GM12878 (cell line): ENCODE measurements at regions not wholly inside any gene's neighbourhood (a gene's known extent, or its start where the extent isn't known, plus 50 kb on each side); places are given as distances from the start of the nearest gene placed in this dataset.

Experiments used
- ATAC-seq: fragments of 200-7000 bp; cut with Tn5 transposase; 3 replicates; pipeline ENCODE4 v1.9.1; 2020; ENCODE audit warnings: mild to moderate bottlenecking, moderate library complexity
- BruUV-seq: library from RNA; stranded (reverse); fragments of 400-500 nt; replicated peaks from 2 replicates; lab custom pipeline; 2021; lab: Mats Ljungman, UMichigan
- CTCF ChIA-PET: fragments of 300-600 bp; sonication (Branson Sonifier 250); formaldehyde crosslinking; extraction: SDS; loops from one replicate; lab custom pipeline; 2021; ENCODE audit warnings: inconsistent platforms; lab: Yijun Ruan, JAX
- POLR2A ChIA-PET: fragments of 350-600 bp; formaldehyde crosslinking; extraction: SDS; loops from one replicate; lab custom pipeline; 2021; ENCODE audit warnings: inconsistent platforms; lab: Charles Lee
- RAD21 ChIA-PET: fragments of 300-600 bp; sonication (Branson Sonifier 250); formaldehyde crosslinking; loops from one replicate; lab custom pipeline; 2023; ENCODE audit warnings: antibody characterized with exemption; ENCODE audit not compliant: unreplicated experiment; lab: Charles Lee
- SMC1A ChIA-PET: fragments of 300-600 bp; sonication (Branson Sonifier 250); formaldehyde crosslinking; loops from one replicate; lab custom pipeline; 2023; ENCODE audit not compliant: unreplicated experiment, uncharacterized antibody; lab: Charles Lee
- DNase-seq: peaks from one replicate; pipeline ENCODE4 v3.0.0-alpha.2; 2011; ENCODE audit warnings: low read depth, low spot score
- FAIRE-seq: peaks from 3 replicates; lab custom pipeline; 2011; peaks lifted over from hg19 to GRCh38; lab: Jason Lieb, UNC
- H2AFZ ChIP-seq: 2 replicates; pipeline ENCODE4 v1.6.0; 2011; ENCODE audit warnings: low read depth, low read length, control low read depth; ENCODE audit not compliant: control insufficient read depth
- H3K27ac ChIP-seq: 2 replicates; pipeline ENCODE4 v1.5.1; 2011; ENCODE audit warnings: control low read depth; ENCODE audit not compliant: control insufficient read depth, insufficient read depth
- H3K27me3 ChIP-seq, 2 experiments: replicated peaks in 1 of 2; 2 replicates each; pipeline versions ENCODE4 v1.6.0 to v1.6.1; 2011; ENCODE audit warnings: low read length in 1 of 2; ENCODE audit not compliant: control insufficient read depth in 2 of 2, insufficient read depth in 2 of 2
- H3K36me3 ChIP-seq, 2 experiments: 2 replicates each; pipeline ENCODE4 v1.5.1; 2011; ENCODE audit warnings: low read length in 1 of 2; ENCODE audit not compliant: control insufficient read depth in 2 of 2, insufficient read depth in 2 of 2
- H3K4me1 ChIP-seq: 2 replicates; pipeline ENCODE4 v1.6.1; 2011; ENCODE audit warnings: mild to moderate bottlenecking, low read length, moderate library complexity, mixed read lengths; ENCODE audit not compliant: control insufficient read depth, insufficient read depth
- H3K4me2 ChIP-seq: 2 replicates; pipeline ENCODE4 v1.6.0; 2011; ENCODE audit warnings: control low read depth; ENCODE audit not compliant: control insufficient read depth, insufficient read depth
- H3K4me3 ChIP-seq: fragments of 200-600 bp; sonication (generic); 2 replicates; pipeline ENCODE4 v1.5.1; 2016
- H3K79me2 ChIP-seq: 2 replicates; pipeline ENCODE4 v1.6.0; 2011; ENCODE audit warnings: low read length; ENCODE audit not compliant: control insufficient read depth, insufficient read depth
- H3K9ac ChIP-seq: 2 replicates; pipeline ENCODE4 v1.8.0; 2011; ENCODE audit warnings: low read length, control low read depth, mixed read lengths; ENCODE audit not compliant: control insufficient read depth, insufficient read depth
- H3K9me3 ChIP-seq: replicated peaks from 3 replicates; pipeline ENCODE4 v1.5.1; 2011; ENCODE audit warnings: mild to moderate bottlenecking, low read length; ENCODE audit not compliant: control insufficient read depth, insufficient read depth
- H4K20me1 ChIP-seq: 2 replicates; pipeline ENCODE4 v1.6.0; 2011; ENCODE audit not compliant: control insufficient read depth, insufficient read depth
- BHLHE40 ChIP-seq, 2 experiments: fragments of 450-650 bp in 1 of 2; IDR thresholded peaks; 2 replicates each; pipeline ENCODE4 v1.6.1; 2011 to 2017; ENCODE audit warnings: low read depth in 2 of 2, borderline replicate concordance in 1 of 2, improper control_type of control experiment in 1 of 2, low read length in 1 of 2, mild to moderate bottlenecking in 1 of 2
- NFXL1 ChIP-seq: fragments of 450-650 bp; IDR thresholded peaks from 2 replicates; pipeline ENCODE4 v1.6.1; 2017; ENCODE audit warnings: antibody characterized with exemption, mild to moderate bottlenecking, borderline replicate concordance
- WGBS: methylation state at CpG from one replicate; pipeline ENCODE4 v1.1.6; 2016; ENCODE audit warnings: low lambda C conversion rate; ENCODE audit not compliant: insufficient replicate concordance, insufficient coverage; ENCODE audit errors: missing lambda C conversion rate; 5-methylcytosine and 5-hydroxymethylcytosine counted together
- in situ Hi-C: fragments of 300-500 bp; cut with MboI; formaldehyde crosslinking; loops from 9 replicates; pipeline ENCODE4 v1.14.3; 2018; ENCODE audit warnings: mixed read lengths
- intact Hi-C: fragments of 100-400 bp; cut with micrococcal nuclease; formaldehyde crosslinking; loops from one replicate; pipeline ENCODE4 v1.14.2; 2022; ENCODE audit not compliant: unreplicated experiment
- TF ChIP-seq, protein P1 (sequence below): fragments of 450-650 bp; formaldehyde crosslinking; IDR thresholded peaks from 2 replicates; pipeline ENCODE4 v1.4.0; 2022; ENCODE audit warnings: mild to moderate bottlenecking, moderate library complexity
- TF ChIP-seq, protein P2 (sequence below): IDR thresholded peaks from 2 replicates; pipeline ENCODE4 v1.6.1; 2011; ENCODE audit warnings: mild to moderate bottlenecking, low read depth, low read length, moderate library complexity; ENCODE audit not compliant: insufficient replicate concordance

DNA sequence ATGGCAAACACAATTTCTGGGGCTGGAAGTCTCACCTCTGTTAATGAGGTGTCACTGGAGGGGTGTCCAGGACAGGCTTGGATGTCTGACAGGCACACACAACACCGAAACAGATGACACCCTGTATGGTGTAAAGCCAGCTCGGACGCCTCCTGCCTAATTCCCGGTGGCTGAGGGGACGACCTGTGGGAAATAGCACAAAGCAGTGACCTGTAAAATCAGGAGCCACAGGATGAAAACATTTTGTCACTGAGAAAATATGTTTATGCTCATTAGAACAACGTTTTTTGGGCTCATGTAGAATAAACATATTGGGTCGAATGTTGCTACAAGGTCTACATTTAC is 285.0 kb upstream of the RTL1 start (continued):
- TF ChIP-seq, protein P1, sequence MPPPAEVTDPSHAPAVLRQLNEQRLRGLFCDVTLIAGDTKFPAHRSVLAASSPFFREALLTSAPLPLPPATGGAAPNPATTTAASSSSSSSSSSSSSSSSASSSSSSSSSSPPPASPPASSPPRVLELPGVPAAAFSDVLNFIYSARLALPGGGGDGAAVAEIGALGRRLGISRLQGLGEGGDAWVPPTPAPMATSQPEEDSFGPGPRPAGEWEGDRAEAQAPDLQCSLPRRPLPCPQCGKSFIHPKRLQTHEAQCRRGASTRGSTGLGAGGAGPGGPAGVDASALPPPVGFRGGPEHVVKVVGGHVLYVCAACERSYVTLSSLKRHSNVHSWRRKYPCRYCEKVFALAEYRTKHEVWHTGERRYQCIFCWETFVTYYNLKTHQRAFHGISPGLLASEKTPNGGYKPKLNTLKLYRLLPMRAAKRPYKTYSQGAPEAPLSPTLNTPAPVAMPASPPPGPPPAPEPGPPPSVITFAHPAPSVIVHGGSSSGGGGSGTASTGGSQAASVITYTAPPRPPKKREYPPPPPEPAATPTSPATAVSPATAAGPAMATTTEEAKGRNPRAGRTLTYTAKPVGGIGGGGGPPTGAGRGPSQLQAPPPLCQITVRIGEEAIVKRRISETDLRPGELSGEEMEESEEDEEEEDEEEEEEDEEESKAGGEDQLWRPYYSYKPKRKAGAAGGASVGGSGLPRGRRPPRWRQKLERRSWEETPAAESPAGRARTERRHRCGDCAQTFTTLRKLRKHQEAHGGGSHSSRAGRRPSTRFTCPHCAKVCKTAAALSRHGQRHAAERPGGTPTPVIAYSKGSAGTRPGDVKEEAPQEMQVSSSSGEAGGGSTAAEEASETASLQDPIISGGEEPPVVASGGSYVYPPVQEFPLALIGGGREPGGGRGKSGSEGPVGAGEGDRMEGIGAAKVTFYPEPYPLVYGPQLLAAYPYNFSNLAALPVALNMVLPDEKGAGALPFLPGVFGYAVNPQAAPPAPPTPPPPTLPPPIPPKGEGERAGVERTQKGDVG (CRISPR knock-in tag) = no peak
- TF ChIP-seq, protein P2, sequence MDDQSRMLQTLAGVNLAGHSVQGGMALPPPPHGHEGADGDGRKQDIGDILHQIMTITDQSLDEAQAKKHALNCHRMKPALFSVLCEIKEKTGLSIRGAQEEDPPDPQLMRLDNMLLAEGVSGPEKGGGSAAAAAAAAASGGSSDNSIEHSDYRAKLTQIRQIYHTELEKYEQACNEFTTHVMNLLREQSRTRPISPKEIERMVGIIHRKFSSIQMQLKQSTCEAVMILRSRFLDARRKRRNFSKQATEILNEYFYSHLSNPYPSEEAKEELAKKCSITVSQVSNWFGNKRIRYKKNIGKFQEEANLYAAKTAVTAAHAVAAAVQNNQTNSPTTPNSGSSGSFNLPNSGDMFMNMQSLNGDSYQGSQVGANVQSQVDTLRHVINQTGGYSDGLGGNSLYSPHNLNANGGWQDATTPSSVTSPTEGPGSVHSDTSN = no peak
- TF ChIP-seq BHLHE40 (IDR thresholded peaks at IDR 0.05; ENCODE audit: borderline replicate concordance in 1 of 2, low read depth in 2 of 2, low read length in 1 of 2) = no peak

DNA sequence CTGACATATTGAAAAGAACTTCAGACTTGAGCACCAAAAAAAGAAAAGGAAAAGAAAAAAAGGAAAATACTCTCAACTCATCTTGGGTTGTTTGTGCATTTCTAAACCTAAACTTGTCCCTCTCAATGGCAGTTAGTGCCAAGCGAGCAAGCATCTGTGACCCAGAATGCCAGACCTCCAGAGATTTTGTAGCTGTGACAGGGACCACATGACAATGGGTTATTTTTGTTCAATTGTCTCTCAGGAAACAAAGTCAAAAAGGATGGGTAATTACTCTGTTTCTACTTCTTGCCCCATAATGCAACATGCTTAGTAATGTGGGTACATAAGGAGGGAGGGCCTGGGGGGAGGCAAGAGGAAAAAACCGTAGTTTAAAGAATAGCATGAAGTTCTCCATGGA is 285.7 kb upstream of the RTL1 start:
- Histone ChIP-seq H3K9ac (no peak overlapping the region), H3K4me1 (no peaks in the 10 kb centered on the region), H3K9me3 (no peaks in the 10 kb centered on the region), H3K79me2 (no peaks in the 10 kb centered on the region), H3K36me3 (no peaks in the 10 kb centered on the region), H3K4me3 (no peak overlapping the region), H3K27me3 (no peaks in the 10 kb centered on the region)
- POLR2A ChIA-PET = no interaction called here
- in situ Hi-C loops = no loop called here
- FAIRE-seq = no peak
- no TSS peak for BruUV-seq
- no peak for TF ChIP-seq NFXL1
- TF ChIP-seq, all 136 proteins: peak for 0
- intact Hi-C loops = no loop called here
- no peak overlapping the region for H3K4me2 ChIP-seq
- ChIA-PET SMC1A (no interaction called here), CTCF (no interaction called here), RAD21 (no interaction called here)
- DNase-seq (no peak), ATAC-seq (no peak)
- H4K20me1 ChIP-seq = no peaks in the 10 kb centered on the region
- H2AFZ ChIP-seq = no peak overlapping the region
- 6% methylated on average over 2 of the region's 2 CpGs for WGBS
- no peak overlapping the region for H3K27ac ChIP-seq
